HG03571 (cell line): ENCODE measurements at regions not wholly inside any gene's neighbourhood (a gene's known extent, or its start where the extent isn't known, plus 50 kb on each side); places are given as distances from the start of the nearest gene placed in this dataset.

Experiments
- ATAC-seq: cut with Tn5 transposase; IDR thresholded peaks from one replicate; pipeline ENCODE4 v1.9.1; 2021; ENCODE audit not compliant: unreplicated experiment

DNA sequence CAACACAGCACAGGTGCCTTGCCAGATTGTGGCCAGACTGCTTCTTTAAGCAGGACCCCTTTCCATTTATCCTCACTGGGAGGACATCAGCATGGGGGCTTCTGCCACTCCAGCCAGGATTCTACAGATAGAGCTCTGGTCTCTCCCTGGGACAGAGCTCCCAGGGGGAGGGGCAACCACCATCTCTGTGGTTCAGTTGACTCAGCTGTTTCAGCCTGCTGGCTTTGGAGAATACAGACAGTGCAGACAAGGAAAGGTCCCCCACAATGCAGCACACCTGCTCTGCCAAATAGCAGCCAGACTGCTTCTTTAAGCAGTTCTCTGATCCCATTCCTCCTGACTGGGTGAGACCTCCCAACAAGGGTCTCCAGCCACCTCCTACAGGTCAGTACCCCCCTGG, 132.8 kb downstream of the OR2K2 start:
- no peak for ATAC-seq

DNA sequence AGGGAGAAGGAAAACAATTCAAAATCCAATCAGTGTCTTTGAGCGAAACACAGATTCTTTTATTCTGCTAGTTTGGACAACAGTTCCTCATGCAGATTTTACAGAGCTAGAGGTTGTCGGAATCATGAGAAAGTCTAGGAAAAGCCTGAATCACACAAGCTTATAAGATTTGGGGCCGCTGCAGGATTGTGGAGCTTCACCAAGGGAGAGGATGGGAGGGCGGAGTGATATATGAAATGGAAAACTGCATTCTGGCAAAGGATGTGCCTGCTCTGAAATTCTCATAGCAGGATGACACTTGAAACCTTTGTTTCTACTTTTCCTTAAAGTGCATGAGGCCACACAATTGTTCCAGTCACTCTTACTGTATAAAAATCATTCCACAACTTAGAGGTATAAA, 134.3 kb downstream of the OR2K2 start:
- ATAC-seq, result no peak

DNA sequence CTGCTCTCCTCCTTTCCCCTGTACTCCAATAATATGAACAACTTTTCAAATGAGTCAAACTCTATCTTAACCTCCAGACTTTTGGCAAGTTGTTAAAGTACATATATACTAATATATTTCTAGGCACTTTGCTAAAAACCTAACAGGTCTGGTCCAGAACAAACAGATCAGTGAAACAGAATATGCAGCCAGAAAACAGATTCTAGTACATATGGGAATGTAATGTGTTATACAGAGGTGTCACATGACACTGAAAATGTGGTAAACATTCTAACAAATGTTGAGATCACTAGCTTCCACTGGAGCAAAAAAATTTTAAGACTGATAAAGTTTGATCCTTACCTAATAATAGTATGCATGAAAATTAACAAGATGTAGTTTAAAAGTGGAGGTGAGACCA, 136.9 kb downstream of the OR2K2 start:
- ATAC-seq, result no peak

DNA sequence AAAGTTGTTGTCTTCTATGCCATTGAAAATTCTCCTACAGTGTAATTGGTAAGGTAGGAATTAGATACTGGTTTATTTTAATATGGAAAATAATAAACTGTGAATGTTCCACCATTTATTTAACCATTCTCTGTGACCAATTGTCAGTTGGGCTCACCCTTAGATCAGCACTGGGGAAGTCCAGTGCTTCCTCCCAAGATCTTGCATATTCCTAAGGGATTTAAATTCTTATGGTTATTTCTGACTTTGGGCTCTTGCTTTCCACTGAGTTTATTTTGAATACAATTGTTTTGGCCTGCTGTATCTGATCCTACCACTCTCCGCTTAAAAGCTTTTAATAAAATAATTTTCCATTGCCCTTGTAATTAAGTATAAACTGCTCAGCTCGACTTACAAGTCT, 137.4 kb downstream of the OR2K2 start:
- ATAC-seq, result no peak

DNA sequence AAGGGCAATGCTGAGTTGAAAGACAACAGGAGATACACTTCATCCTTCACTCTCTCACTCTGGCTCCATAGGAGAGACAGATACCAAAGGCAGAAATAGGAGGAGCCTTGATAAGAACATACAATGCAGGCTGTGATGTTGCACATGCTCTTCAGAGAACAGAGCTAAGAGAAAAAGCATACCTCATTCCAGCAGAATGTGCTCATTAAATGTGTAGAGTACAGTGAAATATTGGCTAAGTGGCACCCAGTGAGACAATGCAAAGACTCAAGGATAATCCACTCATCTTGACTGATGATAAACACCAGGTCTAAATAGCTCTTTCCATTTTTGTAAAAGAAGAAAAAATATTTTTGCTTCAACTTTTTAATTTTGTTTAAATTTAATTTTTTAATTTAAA, 139.7 kb downstream of the OR2K2 start:
- ATAC-seq, result no peak

DNA sequence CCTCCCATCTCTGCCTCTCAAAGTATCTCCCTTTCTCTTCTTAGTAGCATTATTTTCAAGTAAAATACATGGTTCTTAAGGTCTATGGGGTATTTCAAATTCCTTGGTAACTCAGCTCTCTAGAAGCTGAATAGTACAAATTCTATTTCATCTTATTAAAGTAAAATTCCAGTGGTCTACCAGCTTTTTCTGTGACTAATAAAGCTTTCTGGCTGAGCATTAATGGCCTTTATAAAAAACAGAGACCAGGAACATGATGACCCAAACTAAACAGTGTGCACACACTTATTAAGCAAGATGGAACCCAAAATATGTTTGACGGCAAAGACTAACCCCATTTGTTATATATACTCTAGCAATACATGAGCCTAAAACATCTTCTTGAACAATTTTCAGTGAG, 142.6 kb downstream of the OR2K2 start:
- no peak for ATAC-seq

DNA sequence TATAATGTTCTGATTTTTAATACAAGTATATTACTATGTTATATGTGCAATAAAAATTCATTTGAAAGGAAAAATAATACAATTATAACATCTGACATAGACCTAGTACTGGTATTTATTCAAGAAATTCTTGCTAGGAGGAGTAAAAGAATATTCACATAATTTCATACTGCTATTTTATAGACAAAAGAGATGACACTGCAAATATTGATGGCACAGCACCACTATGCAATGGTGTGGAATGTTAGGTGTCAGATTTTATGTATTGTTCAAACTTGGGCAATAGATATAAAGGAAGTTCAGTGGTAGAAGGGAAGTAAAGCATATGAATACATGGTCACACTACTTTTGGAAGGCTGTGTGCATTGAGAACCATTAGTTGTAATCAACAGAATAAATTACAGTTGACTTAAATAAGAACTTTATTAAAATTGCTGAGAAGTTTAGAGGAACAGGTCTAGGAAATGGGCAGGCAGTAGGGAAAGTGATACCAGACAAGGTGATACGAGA, 143.9 kb downstream of the OR2K2 start:
- ATAC-seq, result no peak

DNA sequence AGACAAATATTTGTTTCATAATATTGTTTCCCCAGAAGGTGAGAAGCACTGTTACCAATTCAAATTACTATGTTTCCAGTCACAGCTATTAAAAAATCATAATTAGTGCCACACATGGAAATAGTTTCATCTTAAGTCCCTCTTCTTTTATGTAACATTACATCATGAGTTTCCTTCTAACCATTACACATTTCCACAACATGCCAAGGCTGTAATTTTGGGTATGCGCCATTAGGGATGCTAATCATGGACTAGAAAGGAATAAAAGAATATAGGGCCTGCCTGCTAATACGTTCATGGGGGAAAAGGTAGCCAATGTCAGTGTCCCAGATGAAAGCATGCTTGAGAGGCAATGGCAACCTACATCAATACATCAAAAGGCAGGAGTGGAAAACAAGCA, 142.5 kb upstream of the LPAR1 start:
- no peak for ATAC-seq

DNA sequence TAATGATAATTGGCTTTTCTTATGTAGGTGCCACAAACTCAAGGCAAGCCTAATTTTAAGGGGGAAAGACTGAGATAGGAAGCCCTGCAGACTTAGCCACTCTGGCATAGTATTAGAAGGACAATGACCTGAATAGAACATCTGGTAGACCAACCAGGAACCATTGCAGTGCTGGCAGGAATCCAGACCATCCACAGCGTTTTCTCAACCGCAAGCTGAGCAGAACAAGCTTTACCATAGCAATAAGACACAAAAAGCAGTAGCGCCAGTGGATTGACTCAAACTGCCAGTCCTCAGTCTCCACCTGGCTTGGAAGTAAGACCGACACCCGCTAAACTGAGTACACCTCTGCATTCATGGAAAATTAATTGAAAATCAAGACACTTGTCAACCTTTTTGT, 141.3 kb upstream of the LPAR1 start:
- ATAC-seq, result no peak

DNA sequence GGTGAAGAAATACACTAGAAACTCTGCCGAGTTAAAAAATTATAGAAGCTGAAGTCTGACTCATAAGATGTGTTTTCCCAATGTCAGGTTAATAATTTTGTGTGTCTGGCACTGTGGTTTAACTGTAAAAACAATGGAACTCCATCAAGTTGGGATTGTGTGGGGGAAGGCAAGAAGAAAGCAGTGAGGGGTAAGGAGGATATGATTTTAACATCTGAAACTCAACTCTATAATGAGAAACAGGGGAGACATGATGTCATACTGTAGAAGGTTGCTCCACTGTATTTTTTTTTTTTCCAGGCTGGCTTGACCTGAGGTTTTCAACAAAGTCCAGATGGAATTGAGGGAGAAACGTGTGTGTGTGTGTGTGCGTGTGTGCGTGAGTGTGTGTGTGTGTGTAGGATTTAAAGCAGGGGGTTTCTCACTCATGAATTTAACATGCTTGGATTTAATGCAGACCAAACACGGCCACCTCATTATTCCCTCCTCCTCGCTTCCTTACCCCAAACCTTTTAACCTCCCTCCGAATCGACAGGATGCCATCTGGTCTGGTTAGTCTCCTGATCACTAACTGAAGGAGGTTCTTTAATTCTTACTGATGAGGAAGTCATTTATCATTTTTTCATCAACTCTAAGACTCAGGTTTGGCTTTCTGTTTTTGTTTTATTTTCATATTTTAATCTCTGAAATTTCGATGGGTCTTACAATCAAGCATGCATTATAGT, 140.2 kb upstream of the LPAR1 start:
- no peak for ATAC-seq

DNA sequence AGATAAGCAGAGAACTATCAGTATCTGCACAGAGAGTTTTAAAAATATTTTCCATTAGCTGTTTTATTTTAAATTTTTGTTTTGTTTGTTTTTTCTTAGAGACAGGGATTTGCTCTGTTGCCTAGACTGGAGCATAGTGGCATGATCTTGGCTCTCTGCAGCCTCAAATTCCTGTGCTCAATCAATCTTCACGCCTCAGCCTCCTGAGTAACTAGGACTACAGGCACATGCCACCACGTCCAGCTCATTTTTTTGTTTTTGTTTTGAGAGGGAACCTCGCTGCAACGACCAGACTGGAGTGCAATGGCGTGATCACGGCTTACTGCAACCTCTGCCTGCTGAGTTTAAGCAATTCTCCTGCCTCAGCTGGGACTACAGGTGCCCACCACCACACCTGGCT, 138.2 kb upstream of the LPAR1 start:
- no peak for ATAC-seq

DNA sequence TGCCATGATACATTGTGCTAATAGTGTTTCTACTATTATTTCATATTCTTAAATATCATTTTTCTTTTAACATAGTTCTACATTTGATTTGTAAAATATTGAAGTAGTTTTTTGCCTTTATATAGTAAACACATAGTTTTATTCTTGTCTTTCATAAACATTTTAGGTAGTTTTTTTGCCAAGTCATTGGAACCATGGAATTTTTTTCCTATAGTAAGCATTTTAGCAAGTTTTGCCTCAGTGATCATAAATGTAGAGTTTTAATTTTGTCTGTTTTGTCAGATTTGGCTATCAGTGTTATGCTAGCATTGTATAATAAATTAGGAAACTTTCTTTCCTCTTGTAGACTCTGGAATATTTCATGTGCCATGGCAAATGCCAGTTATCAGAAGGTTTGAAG, 137.1 kb upstream of the LPAR1 start:
- ATAC-seq, result no peak

DNA sequence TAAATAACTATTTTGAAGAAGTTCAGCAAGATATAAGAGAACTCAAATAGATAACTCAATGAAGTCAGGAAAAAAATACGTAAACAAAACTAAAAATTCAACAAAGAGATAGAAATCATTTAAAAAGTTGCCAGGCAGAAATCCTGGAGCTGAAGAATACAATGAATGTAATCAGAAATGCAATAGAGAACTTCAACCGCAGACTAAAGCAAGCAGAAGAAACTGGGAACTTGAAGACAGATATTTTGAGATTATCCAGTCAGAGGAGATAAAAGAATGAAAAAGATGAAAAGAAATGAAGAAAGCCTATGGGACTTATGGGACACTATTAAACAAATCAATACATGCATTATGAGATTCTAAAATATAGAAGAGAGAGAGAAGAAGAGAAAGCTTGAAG, 129.1 kb upstream of the LPAR1 start:
- no peak for ATAC-seq

DNA sequence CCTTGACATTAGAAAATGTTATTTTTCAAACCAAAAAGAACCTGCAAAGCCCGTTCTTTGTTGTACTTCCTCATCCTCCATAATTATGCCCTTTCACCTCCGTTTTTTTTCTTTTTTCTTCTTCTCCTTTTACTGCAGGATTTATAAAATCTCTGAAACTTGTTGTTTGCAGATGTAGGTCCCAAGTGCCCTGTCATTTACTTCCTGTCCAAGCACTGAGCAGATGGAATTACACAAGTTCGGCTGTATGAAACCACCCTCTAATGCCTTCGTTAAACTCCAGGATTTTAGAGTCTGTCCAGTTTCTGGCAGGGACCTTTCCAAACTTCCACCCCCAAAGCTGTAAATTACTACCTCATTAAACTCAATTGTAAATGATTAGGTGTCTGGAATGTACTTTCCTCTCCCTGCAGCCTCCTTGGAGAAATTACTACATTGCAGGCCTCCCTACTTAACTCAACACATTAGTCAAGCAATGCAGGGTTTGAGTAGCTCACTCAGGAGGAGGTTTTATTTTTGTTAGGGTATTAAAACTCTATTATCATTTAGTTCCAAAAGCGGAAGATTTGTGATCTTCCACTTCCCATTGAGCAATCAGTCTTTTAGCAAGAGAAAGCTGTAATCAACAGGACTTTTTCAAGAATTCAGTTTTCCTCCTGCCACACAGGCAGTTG, 125.6 kb upstream of the LPAR1 start:
- ATAC-seq, result no peak

DNA sequence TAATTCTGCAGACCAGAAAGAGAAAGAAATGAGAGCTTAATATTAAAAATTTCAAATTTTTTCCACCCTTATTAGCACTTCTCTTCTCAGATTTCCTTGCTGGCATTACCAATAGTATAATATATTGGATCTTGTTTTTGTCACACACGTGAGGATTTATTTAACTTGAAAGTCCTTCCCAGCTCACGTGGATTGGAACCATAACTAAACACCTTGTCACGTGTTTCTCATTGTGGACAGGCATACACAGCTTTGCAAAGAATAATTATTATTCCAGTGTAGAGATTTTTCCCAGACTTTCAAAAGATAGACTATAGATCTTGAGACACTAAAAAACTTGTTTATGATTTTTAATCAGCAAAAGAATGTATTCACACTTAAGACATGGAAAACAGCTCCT, 123.8 kb upstream of the LPAR1 start:
- ATAC-seq, result no peak

DNA sequence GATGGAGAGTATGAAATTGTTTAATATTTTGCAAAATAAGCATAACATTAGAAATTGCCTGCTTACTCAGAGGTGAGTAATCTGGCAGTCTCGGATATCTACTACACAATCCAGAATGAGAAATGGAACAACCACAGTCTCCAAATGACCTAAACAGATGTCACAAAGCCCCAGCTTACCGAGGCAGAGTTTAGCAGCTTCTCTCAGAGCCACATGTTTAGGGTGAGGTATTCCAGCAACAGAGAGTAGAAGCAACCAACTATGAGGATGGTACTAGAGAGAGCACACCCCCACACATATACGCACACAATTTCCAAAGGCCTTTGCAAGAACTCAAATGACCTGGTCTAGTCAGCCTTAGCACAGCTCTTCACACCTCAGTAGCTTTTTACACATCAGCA, 122.7 kb upstream of the LPAR1 start:
- no peak for ATAC-seq

DNA sequence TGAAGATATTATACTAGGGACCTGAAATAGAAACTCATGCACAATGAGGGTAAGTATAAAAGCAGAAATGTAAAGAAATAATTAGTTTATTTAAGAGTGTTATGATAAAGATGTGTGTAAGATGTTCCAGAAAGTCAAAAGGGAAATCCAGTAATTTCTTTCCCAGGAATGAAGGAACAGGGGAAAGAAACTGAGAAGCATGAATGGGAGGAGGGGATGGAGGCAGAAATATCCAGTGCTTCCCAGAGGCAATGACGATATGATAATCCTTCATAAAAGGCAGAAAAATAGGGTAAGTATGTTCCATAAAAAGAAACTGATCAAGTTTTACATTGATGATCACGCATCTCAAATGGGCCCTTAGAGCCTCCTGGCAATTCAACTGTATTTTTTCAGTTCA, 120.7 kb upstream of the LPAR1 start:
- ATAC-seq, result no peak

DNA sequence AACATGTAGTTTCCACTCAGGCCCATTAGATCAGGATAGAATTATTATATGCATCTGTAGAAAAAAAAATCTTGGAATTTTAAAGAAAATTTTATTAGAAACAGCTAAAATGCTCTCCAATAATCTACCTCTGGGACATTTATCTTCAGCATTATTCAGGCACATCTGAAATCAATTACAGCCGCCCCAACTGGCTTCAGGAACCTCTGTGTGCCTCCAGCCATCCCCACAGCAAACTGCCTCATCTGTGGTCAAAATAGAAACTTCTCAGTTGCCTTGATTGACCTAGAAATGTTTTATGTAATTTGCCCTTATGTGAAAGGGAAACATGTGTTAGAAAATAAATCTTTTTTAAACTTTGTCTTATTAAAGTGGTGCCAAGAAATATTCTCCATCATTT, 120.1 kb upstream of the LPAR1 start:
- ATAC-seq, result no peak

DNA sequence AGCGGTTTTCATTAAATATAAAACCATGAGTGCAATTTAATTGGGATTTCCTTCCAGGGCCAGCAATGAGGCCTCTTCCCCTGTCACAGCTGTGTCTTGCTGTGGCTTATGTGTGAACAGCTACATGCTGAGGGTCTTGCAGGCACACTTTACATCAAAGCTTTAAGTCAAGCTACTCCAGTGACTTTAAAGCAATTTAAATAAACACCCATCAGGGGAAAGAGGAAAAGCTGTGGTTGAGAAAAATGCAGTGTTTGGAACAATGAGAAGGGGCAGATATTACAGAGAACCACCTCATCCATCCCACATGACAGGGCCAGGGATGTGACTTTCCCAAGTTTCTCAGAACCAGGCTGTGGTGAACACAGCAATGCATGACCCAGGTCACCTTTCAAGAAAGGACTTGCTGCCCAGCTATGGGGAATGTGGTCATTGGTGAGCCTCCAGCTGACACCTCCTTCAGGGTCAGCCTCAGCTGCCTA, 115.9 kb upstream of the LPAR1 start:
- no peak for ATAC-seq

DNA sequence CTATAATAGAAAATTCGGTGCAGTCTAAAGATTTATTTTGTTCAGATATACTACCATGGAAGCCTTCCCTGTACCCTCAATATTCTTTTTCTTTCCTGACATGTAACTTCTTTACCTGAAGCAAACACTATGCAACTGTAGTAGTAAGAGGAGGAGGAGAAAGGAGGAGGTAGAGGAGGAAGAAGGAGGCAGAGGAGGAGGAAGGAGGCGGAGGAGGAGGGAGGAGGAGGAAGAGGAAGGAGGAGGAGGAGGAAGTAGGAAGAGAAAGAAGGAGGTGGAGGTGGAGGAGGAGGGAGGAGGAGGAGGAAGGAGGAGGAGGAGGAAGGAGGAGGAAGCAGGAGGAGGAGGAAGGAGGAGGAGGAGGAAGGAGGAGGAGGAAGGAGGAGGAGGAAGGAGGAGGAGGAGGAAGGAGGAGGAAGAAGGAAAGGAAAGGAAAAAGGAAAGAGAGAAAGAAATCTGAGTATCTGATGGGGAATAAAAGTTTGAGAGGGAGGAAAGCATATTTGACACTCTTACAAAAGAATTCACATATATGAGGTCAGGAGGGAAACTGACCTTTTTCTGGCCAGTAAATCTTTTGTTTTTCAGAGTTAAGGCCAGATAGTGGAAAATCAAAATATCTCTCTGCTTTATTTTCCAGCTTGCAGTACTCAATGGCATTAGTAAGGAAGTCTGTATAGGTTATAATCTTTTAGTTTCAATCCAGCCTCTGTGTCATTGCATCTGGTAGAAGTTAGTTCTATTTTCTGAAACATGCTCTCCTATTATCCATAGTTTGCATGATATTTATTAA, 114.5 kb upstream of the LPAR1 start:
- no peak for ATAC-seq

DNA sequence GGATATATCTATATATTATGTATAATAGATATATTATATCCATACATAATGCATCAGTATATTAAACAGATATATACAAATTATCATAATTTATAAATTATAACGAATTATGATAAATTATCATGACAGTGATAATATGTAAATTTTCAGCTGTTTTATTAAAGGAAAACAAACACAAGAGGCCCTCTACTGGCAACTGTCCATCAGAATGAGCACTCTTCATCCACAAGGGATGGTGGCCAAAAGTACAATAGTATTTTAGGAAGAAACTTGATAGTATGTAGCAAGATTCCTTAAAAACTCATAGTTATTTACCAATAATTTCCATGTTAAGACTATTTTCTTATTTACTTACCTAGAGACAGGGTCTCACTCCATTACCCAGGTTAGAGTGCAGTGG, 113.3 kb upstream of the LPAR1 start:
- ATAC-seq, result no peak

DNA sequence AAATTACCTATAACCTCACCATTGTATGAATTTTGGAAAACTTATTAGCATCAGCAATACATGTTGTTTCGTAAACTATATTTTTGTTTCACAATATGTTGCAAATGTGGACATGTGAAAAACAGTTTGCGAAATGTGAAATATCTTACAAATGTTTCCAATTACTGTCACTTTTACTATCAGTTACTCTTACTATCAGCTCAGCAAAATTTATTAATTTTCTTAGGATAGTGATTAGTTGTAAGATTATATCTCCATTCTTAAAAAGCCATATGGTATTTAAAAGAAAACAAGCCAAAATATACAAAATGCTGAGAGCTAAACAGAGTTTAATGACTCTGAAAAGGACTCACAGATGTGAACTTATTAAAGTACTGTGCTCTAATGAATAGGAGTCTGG, 111.9 kb upstream of the LPAR1 start:
- ATAC-seq, result no peak
